ENCODE measurements at regions not wholly inside any gene's neighbourhood (a gene's known extent, or its start where the extent isn't known, plus 50 kb on each side); places are given as distances from the start of the nearest gene placed in this dataset.
"Not testable (repeated sequence)": the region's sequence is repeated elsewhere in the genome, so short reads cannot be mapped to it uniquely, and the experiment has no call there.

- no peaks in the 10 kb centered on the region for H3K27me3 ChIP-seq
- H3K27ac ChIP-seq = no peak overlapping the region
- no peaks in the 10 kb centered on the region for H3K4me1 ChIP-seq (ENCODE audit: insufficient read depth)
- WGBS, 3 donors = 21 to 32% (median 30%) methylated on average over 3 of the region's 3 CpGs
- no peaks in the 10 kb centered on the region for H3K36me3 ChIP-seq
- no peaks in the 10 kb centered on the region for H3K9me3 ChIP-seq
- no peak overlapping the region for H3K4me3 ChIP-seq
- DNase-seq = no peak
- intact Hi-C loops (cut with DNase I) = no loop called here
- TF ChIP-seq EP300 (IDR thresholded peaks at IDR 0.05) (no peak), POLR2A (IDR thresholded peaks at IDR 0.05) (no peak), CTCF (IDR thresholded peaks at IDR 0.05) (no peak)
Observed at GRCh38 chr10:4399556-4399955, 426.5 kb upstream of the AKR1E2 start.

- 79 to 84% (median 81%) methylated on average over 3 of the region's 3 CpGs for WGBS, 3 donors
- Histone ChIP-seq H3K4me3 (no peak overlapping the region), H3K36me3 (no peaks in the 10 kb centered on the region), H3K9me3 (no peaks in the 10 kb centered on the region), H3K4me1 (ENCODE audit: insufficient read depth) (no peaks in the 10 kb centered on the region), H3K27ac (no peak overlapping the region), H3K27me3 (no peaks in the 10 kb centered on the region)
- DNase-seq = no peak
- intact Hi-C loops (cut with DNase I) = no loop called here
- no peak for TF ChIP-seq EP300 (IDR thresholded peaks at IDR 0.05)
- TF ChIP-seq POLR2A (IDR thresholded peaks at IDR 0.05) = no peak
- TF ChIP-seq CTCF (IDR thresholded peaks at IDR 0.05) = no peak
Observed at GRCh38 chr10:4398602-4399001, 427.4 kb upstream of the AKR1E2 start.

GRCh38 chr10:4397337-4397736 lies 428.7 kb upstream of the AKR1E2 start:
- no peaks in the 10 kb centered on the region for H3K27me3 ChIP-seq
- 83 to 89% (median 85%) methylated on average over 3 of the region's 3 CpGs for WGBS, 3 donors
- DNase-seq = no peak
- no peak overlapping the region for H3K27ac ChIP-seq
- intact Hi-C loops (cut with DNase I) = no loop called here
- H3K36me3 ChIP-seq = no peaks in the 10 kb centered on the region
- no peaks in the 10 kb centered on the region for H3K9me3 ChIP-seq
- TF ChIP-seq EP300 (IDR thresholded peaks at IDR 0.05) = no peak
- TF ChIP-seq POLR2A (IDR thresholded peaks at IDR 0.05) = no peak
- TF ChIP-seq CTCF (IDR thresholded peaks at IDR 0.05) = no peak
- H3K4me3 ChIP-seq = no peak overlapping the region
- no peaks in the 10 kb centered on the region for H3K4me1 ChIP-seq (ENCODE audit: insufficient read depth)

- intact Hi-C loops (cut with DNase I) = no loop called here
- no peaks in the 10 kb centered on the region for H3K4me1 ChIP-seq (ENCODE audit: insufficient read depth)
- 93 to 95% (median 95%) methylated on average over 9 of the region's 9 CpGs for WGBS, 3 donors
- no peak for TF ChIP-seq POLR2A (IDR thresholded peaks at IDR 0.05)
- no peaks in the 10 kb centered on the region for H3K9me3 ChIP-seq
- H3K27ac ChIP-seq = no peak overlapping the region
- DNase-seq = no peak
- H3K4me3 ChIP-seq = no peak overlapping the region
- H3K36me3 ChIP-seq = no peaks in the 10 kb centered on the region
- no peaks in the 10 kb centered on the region for H3K27me3 ChIP-seq
Observed at GRCh38 chr10:4396401-4397283, 429.4 kb upstream of the AKR1E2 start.

- Histone ChIP-seq H3K36me3 (no peaks in the 10 kb centered on the region), H3K27me3 (no peaks in the 10 kb centered on the region), H3K4me3 (no peak overlapping the region), H3K27ac (no peak overlapping the region), H3K9me3 (no peaks in the 10 kb centered on the region), H3K4me1 (ENCODE audit: insufficient read depth) (no peaks in the 10 kb centered on the region)
- intact Hi-C loops (cut with DNase I) = no loop called here
- WGBS, 3 donors = 95 to 96% (median 96%) methylated on average over 6 of the region's 6 CpGs
- DNase-seq = no peak
- TF ChIP-seq EP300 (IDR thresholded peaks at IDR 0.05) = no peak
- no peak for TF ChIP-seq POLR2A (IDR thresholded peaks at IDR 0.05)
- TF ChIP-seq CTCF (IDR thresholded peaks at IDR 0.05) = no peak
Observed at GRCh38 chr10:4395731-4396130, 430.3 kb upstream of the AKR1E2 start.

- intact Hi-C loops (cut with DNase I); H3K4me1 ChIP-seq (ENCODE audit: insufficient read depth); H3K9me3 ChIP-seq; H3K4me3 ChIP-seq; H3K27me3 ChIP-seq; DNase-seq; H3K27ac ChIP-seq; H3K36me3 ChIP-seq: not testable (repeated sequence)
- 97 to 99% (median 98%) methylated on average over 3 of the region's 3 CpGs for WGBS, 3 donors
Observed at GRCh38 chr10:4394455-4394854, 431.6 kb upstream of the AKR1E2 start.
